ENCODE measurements at regions not wholly inside any gene's neighbourhood (a gene's known extent, or its start where the extent isn't known, plus 50 kb on each side); places are given as distances from the start of the nearest gene placed in this dataset.

GRCh38 chr12:60391791-60392190 lies 796.0 kb downstream of the SLC16A7 start:
- no peak for DNase-seq

GRCh38 chr12:60393093-60393492 lies 797.3 kb downstream of the SLC16A7 start:
- DNase-seq = no peak

GRCh38 chr12:60394665-60395064 lies 798.8 kb downstream of the SLC16A7 start:
- no peak for DNase-seq

- no peak for DNase-seq
Observed at GRCh38 chr12:60398547-60398946, 802.7 kb downstream of the SLC16A7 start.

GRCh38 chr12:60399064-60399463 lies 803.2 kb downstream of the SLC16A7 start:
- DNase-seq = no peak

- DNase-seq = no peak
Observed at GRCh38 chr12:60402996-60403395, 807.2 kb downstream of the SLC16A7 start.

GRCh38 chr12:60415351-60415750 lies 819.5 kb downstream of the SLC16A7 start:
- DNase-seq = no peak

GRCh38 chr12:60419986-60420385 lies 824.2 kb downstream of the SLC16A7 start:
- no peak for DNase-seq

GRCh38 chr12:60421741-60422140 lies 825.9 kb downstream of the SLC16A7 start:
- DNase-seq = no peak

GRCh38 chr12:60437297-60437696 lies 841.5 kb downstream of the SLC16A7 start:
- DNase-seq = no peak

GRCh38 chr12:60441577-60441976 lies 845.7 kb downstream of the SLC16A7 start:
- DNase-seq = no peak

- DNase-seq = no peak
Observed at GRCh38 chr12:60451457-60451856, 855.6 kb downstream of the SLC16A7 start.

GRCh38 chr12:60465060-60465459 lies 869.2 kb downstream of the SLC16A7 start:
- DNase-seq = no peak

GRCh38 chr12:60468546-60468945 lies 872.7 kb downstream of the SLC16A7 start:
- no peak for DNase-seq

GRCh38 chr12:60475825-60476224 lies 880.0 kb downstream of the SLC16A7 start:
- DNase-seq = no peak

- DNase-seq = no peak
Observed at GRCh38 chr12:60487284-60487683, 891.5 kb downstream of the SLC16A7 start.

GRCh38 chr12:60489071-60489470 lies 893.2 kb downstream of the SLC16A7 start:
- DNase-seq = no peak

- peak; percentile 34 for DNase-seq
Observed at GRCh38 chr12:60494244-60494643, 898.4 kb downstream of the SLC16A7 start.

GRCh38 chr12:60498656-60499055 lies 902.8 kb downstream of the SLC16A7 start:
- no peak for DNase-seq

GRCh38 chr12:60501124-60501729 lies 905.4 kb downstream of the SLC16A7 start:
- DNase-seq = no peak

GRCh38 chr12:60522684-60523400 lies 927.0 kb downstream of the SLC16A7 start:
- peak; percentile 3 for DNase-seq

- no peak for DNase-seq
Observed at GRCh38 chr12:60529261-60529660, 933.4 kb downstream of the SLC16A7 start.

- no peak for DNase-seq
Observed at GRCh38 chr12:60529723-60530122, 933.9 kb downstream of the SLC16A7 start.

- no peak for DNase-seq
Observed at GRCh38 chr12:60535363-60535762, 939.5 kb downstream of the SLC16A7 start.

GRCh38 chr12:60539592-60539991 lies 943.8 kb downstream of the SLC16A7 start:
- DNase-seq = no peak
